ENCODE measurements at regions not wholly inside any gene's neighbourhood (a gene's known extent, or its start where the extent isn't known, plus 50 kb on each side); places are given as distances from the start of the nearest gene placed in this dataset.

DNA sequence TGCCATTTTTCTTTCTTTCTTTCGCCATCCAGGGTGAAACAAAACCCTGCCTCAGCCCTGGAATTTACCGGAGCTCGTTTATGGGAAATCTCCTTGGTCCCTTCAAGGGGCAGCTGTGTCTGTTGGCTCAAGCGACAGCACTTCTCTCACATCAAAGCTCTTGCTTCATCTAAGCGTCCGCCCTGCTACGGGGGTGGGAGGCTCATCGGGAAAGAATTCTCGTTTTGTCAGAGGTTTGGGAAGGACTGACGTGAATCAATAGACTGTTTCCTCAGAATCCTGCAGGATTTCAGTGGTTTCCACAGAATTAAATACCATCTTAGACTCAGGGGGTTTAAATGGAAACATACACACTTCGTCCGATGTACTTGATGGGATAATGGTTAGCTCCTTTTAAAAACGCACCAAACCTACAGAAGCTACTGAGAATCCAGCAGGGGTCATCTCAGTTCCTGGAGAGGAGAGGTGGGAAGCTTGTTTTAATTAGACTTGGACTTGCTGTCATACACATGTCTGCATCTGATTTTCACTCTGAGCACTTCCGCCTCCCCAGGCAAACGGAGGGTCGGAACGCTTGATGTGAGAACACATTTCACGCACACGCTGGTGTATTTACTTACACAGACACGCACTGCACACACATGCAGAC is 91.6 kb downstream of the ASB1 start:
- TF ChIP-seq POLR2A (IDR thresholded peaks at IDR 0.05; ENCODE audit: low read length) (no peak), GATA1 (IDR thresholded peaks at IDR 0.05; ENCODE audit: low read depth, low read length) (no peak)
